ENCODE measurements at regions not wholly inside any gene's neighbourhood (a gene's known extent, or its start where the extent isn't known, plus 50 kb on each side); places are given as distances from the start of the nearest gene placed in this dataset.
"Not testable (repeated sequence)": the region's sequence is repeated elsewhere in the genome, so short reads cannot be mapped to it uniquely, and the experiment has no call there.

DNA sequence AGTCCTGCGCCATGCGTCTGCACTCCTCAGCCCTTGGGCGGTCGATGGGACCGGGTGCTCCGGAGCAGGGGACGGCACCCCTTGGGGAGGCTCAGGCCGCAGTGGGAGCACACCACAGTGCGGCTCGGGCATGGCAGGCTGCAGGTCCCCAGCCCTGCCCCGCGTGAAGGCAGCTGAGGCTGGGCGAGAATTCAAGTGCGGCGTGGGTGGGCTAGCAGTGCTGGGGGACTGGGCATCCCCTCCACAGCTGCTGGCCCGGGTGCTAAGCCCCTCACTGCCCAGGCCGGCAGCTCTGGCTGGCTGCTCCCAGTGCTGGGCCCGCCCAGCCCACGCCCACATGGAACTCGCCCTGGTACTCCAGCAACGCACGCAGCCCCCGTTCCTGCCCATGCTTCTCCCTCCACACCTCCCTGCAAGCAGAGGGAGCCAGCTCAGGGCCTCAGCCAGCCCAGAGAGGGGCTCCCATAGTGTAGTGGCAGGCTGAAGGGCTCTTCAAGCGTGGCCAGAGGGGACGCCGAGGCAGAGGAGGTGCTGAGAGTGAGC, 198.3 kb upstream of the CNTNAP5 start:
- TF ChIP-seq, protein P1, sequence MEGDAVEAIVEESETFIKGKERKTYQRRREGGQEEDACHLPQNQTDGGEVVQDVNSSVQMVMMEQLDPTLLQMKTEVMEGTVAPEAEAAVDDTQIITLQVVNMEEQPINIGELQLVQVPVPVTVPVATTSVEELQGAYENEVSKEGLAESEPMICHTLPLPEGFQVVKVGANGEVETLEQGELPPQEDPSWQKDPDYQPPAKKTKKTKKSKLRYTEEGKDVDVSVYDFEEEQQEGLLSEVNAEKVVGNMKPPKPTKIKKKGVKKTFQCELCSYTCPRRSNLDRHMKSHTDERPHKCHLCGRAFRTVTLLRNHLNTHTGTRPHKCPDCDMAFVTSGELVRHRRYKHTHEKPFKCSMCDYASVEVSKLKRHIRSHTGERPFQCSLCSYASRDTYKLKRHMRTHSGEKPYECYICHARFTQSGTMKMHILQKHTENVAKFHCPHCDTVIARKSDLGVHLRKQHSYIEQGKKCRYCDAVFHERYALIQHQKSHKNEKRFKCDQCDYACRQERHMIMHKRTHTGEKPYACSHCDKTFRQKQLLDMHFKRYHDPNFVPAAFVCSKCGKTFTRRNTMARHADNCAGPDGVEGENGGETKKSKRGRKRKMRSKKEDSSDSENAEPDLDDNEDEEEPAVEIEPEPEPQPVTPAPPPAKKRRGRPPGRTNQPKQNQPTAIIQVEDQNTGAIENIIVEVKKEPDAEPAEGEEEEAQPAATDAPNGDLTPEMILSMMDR (conservative IDR thresholded peaks at IDR 0.05; ENCODE audit: low read depth): no peak
- CTCF ChIA-PET: no interaction called here
- POLR2A ChIA-PET (ENCODE audit: low non-redundant PET): no interaction called here
- no peak for DNase-seq (ENCODE audit: low spot score)
- H3K27ac ChIP-seq: no peak overlapping the region

DNA sequence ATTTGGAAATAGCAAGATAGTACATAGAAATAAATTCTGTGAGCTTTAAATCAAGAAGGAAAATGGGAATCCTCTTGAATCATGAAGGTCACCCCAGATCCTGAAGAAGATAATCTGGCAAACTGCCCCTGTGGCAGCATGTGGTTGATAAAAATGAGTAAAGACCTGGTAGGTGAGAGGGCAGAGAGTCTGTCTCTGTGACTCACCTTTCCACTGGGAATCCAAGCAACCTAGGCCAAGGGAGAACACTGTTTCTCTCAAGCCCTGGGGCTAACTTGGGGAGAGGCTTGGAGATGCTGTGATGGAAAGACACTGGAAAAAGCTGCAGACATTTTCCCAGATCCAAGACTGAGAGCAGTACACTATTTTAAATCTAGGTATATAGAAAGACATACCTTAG, 185.8 kb upstream of the CNTNAP5 start:
- CTCF ChIA-PET: no interaction called here
- peak; percentile 25 for DNase-seq (ENCODE audit: low spot score)
- POLR2A ChIA-PET (ENCODE audit: low non-redundant PET): no interaction called here
- TF ChIP-seq, protein P1 (conservative IDR thresholded peaks at IDR 0.05; ENCODE audit: low read depth): no peak
- H3K27ac ChIP-seq: peak overlapping the region; percentile 86

DNA sequence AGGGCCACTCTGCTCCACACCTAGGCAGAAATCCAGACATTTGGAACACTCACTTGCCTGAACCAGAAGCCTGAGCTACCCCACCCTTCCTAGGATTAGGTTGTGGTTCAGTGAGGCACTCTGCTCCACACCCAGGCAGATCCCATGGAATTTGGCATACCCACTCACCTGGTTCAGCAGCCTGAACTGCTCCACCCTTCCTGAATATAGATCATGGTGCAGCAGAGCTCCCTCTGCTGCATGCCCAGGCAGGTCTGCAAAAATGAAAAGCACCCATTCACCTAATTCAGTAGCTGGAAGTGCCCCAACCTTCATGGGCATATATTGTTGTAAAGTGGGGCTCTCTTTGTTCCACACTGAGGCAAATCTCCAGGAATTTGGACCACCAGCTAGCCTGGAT, 185.1 kb upstream of the CNTNAP5 start:
- ChIA-PET POLR2A (ENCODE audit: low non-redundant PET) (no interaction called here), CTCF (no interaction called here)
- TF ChIP-seq, protein P1 (conservative IDR thresholded peaks at IDR 0.05; ENCODE audit: low read depth): no peak
- peak; percentile 51 for DNase-seq (ENCODE audit: low spot score)
- H3K27ac ChIP-seq: peak overlapping the region; percentile 86

DNA sequence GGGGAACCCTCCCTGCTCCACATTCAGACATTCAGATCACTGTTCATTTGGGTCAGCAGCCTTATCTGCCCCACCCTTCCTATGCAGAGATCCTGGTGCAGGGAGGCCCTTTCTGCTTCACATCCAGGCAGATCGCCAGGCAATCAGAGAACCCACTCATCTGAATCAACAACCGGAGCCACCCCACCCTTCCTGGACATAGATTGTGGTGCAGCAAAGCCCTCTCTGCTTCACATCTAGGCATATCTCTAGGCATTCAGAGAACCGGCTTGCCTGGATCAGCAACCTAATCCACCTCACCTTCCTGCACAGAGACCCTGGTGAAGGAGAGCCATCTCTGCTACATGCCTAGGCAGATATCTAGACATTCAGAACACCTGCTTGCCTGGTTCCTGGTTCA, 184.5 kb upstream of the CNTNAP5 start:
- H3K27ac ChIP-seq: peak overlapping the region; percentile 86
- ChIA-PET POLR2A (ENCODE audit: low non-redundant PET) (no interaction called here), CTCF (no interaction called here)
- DNase-seq (ENCODE audit: low spot score): peak; percentile 8
- TF ChIP-seq, protein P1 (conservative IDR thresholded peaks at IDR 0.05; ENCODE audit: low read depth): no peak

DNA sequence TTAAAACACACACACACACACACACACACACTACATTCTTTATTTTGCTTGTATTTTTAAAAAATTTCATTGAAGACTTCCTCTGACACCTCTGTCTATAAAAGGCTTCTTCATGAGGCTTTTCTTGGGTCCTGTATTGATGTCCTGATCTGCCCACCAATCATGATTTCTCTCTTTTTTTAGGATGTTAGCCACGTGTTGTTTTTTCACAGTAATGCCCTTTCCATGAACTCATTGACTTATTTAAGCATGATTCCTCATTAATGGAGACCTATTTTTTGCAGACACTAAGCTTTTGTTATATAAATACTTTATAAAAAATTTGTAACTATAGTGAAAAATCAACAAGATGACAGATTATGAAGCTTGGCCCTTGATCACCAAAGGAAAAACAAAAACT, 173.8 kb upstream of the CNTNAP5 start:
- no peak for DNase-seq (ENCODE audit: low spot score)
- H3K27ac ChIP-seq: no peak overlapping the region
- ChIA-PET POLR2A (ENCODE audit: low non-redundant PET) (no interaction called here), CTCF (no interaction called here)
- TF ChIP-seq, protein P1 (conservative IDR thresholded peaks at IDR 0.05; ENCODE audit: low read depth): no peak

DNA sequence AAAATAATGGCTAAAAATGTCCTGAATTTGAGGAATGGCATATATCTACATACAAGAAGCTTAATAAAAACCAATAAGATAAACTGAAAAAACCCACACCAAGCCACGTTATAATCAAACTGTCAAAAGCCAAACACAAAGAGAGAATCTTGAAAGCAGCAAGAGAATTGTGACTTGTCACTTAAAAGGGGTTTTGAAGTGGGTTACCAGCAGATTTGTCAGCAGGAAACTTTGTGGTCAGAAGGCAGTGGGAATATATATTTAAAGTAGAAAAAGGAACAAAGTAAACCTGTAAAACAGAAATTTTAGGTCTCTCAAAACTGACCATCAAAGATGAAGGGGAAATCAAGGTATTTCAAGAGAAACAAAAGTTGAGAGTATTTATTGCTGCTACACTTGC, 171.9 kb upstream of the CNTNAP5 start:
- TF ChIP-seq, protein P1 (conservative IDR thresholded peaks at IDR 0.05; ENCODE audit: low read depth): no peak
- POLR2A ChIA-PET (ENCODE audit: low non-redundant PET): no interaction called here
- no peak overlapping the region for H3K27ac ChIP-seq
- no peak for DNase-seq (ENCODE audit: low spot score)
- CTCF ChIA-PET: no interaction called here

DNA sequence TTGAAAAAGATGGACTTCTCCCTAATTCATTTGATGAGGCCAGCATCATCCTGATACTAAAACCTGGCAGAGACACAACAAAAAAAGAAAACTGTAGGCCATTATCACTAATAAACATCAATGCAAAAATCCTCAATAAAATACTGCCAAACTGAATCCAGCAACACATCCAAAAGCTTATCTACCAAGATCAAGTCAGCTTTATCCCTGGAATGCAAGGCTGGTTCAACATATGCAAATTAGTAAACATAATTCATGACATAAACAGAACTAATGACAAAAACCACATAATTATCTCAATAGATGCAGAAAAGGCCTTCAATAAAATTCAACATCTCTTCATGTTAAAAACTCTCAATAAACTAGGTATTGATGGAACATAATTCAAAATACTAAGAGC, 166.1 kb upstream of the CNTNAP5 start:
- POLR2A ChIA-PET (ENCODE audit: low non-redundant PET); DNase-seq (ENCODE audit: low spot score); H3K27ac ChIP-seq; CTCF ChIA-PET: not testable (repeated sequence)
